WTC11 (cell line): ENCODE measurements at regions not wholly inside any gene's neighbourhood (a gene's known extent, or its start where the extent isn't known, plus 50 kb on each side); places are given as distances from the start of the nearest gene placed in this dataset.

ENCODE experiments used
- ATF3 ChIP-seq: sonication (generic); formaldehyde crosslinking; conservative IDR thresholded peaks from 2 replicates; pipeline ENCODE4 v1.8.1; 2022; ENCODE audit warnings: mild to moderate bottlenecking, missing genetic modification reagents
- ATF6 ChIP-seq: sonication (generic); formaldehyde crosslinking; IDR thresholded peaks from 2 replicates; pipeline ENCODE4 v1.8.1; 2023; ENCODE audit warnings: mild to moderate bottlenecking, missing genetic modification reagents
- CREB1 ChIP-seq: sonication (generic); formaldehyde crosslinking; IDR thresholded peaks from 2 replicates; pipeline ENCODE4 v1.8.0; 2023; ENCODE audit warnings: mild to moderate bottlenecking, missing genetic modification reagents
- CTCF ChIP-seq: fragments of 200-600 bp; IDR thresholded peaks from 2 replicates; pipeline ENCODE4 v1.8.0; 2022; ENCODE audit warnings: antibody characterized with exemption
- MLX ChIP-seq: sonication (generic); formaldehyde crosslinking; IDR thresholded peaks from 2 replicates; pipeline ENCODE4 v1.8.1; 2023; ENCODE audit warnings: mild to moderate bottlenecking, missing genetic modification reagents, moderate library complexity
- SP1 ChIP-seq: sonication (generic); formaldehyde crosslinking; conservative IDR thresholded peaks from 2 replicates; pipeline ENCODE4 v1.8.1; 2022; ENCODE audit warnings: missing genetic modification reagents
- TCF7 ChIP-seq: sonication (generic); formaldehyde crosslinking; IDR thresholded peaks from 2 replicates; pipeline ENCODE4 v1.8.0; 2022; ENCODE audit warnings: mild to moderate bottlenecking, low read depth, missing genetic modification reagents, moderate library complexity
- TEAD1 ChIP-seq: sonication (generic); formaldehyde crosslinking; IDR thresholded peaks from 2 replicates; pipeline ENCODE4 v1.8.0; 2022; ENCODE audit warnings: mild to moderate bottlenecking, missing genetic modification reagents
- TEAD4 ChIP-seq: sonication (generic); formaldehyde crosslinking; IDR thresholded peaks from 2 replicates; pipeline ENCODE4 v1.8.0; 2022; ENCODE audit warnings: mild to moderate bottlenecking, missing genetic modification reagents
- ZNF219 ChIP-seq: sonication (generic); formaldehyde crosslinking; IDR thresholded peaks from 2 replicates; pipeline ENCODE4 v1.8.0; 2023; ENCODE audit warnings: missing genetic modification reagents, mild to moderate bottlenecking, borderline replicate concordance
- ZNF232 ChIP-seq: sonication (generic); formaldehyde crosslinking; IDR thresholded peaks from 2 replicates; pipeline ENCODE4 v1.8.0; 2022; ENCODE audit warnings: mild to moderate bottlenecking, missing genetic modification reagents

GRCh38 chr21:16072221-16072620, 342.4 kb downstream of the USP25 start:
- TF ChIP-seq SP1 (CRISPR knock-in tag) (no peak), MLX (CRISPR knock-in tag) (no peak), CTCF (no peak), ATF6 (CRISPR knock-in tag) (no peak), TEAD4 (CRISPR knock-in tag) (no peak), TEAD1 (CRISPR knock-in tag) (no peak), ZNF232 (CRISPR knock-in tag) (no peak), ZNF219 (no peak), ATF3 (CRISPR knock-in tag) (no peak), CREB1 (CRISPR knock-in tag) (no peak), TCF7 (CRISPR knock-in tag) (no peak)
